K562 (cell line): ENCODE measurements at regions not wholly inside any gene's neighbourhood (a gene's known extent, or its start where the extent isn't known, plus 50 kb on each side); places are given as distances from the start of the nearest gene placed in this dataset.

Experiments used
- ATAC-seq: fragments of 200-7000 bp; cut with Tn5 transposase; 3 replicates; pipeline ENCODE4 v1.9.1; 2020; ENCODE audit warnings: moderate library complexity
- BruUV-seq: library from RNA; stranded (reverse); fragments of 400-500 nt; replicated peaks from 2 replicates; lab custom pipeline; 2021; lab: Mats Ljungman, UMichigan
- CTCF ChIA-PET: fragments of 300-600 bp; formaldehyde crosslinking; extraction: SDS; loops from one replicate; lab custom pipeline; 2021; ENCODE audit warnings: low intra/inter-chr PET ratio; lab: Yijun Ruan, JAX
- POLR2A ChIA-PET: fragments of 300-600, 350-650 bp; sonication (Branson Sonifier 250); formaldehyde crosslinking; extraction: SDS; loops from one replicate; lab custom pipeline; 2021; ENCODE audit warnings: antibody characterized with exemption, inconsistent platforms; lab: Yijun Ruan, JAX
- DNase-seq, 4 experiments: peaks; one replicate each; pipeline versions ENCODE4 v3.0.0 to v3.0.0-alpha.2; 2011 to 2018; ENCODE audit warnings: low spot score in 3 of 4, mixed read lengths in 3 of 4; ENCODE audit errors: extremely low read depth in 1 of 4
- FAIRE-seq: peaks from 2 replicates; lab custom pipeline; 2011; peaks lifted over from hg19 to GRCh38; lab: Jason Lieb, UNC
- H2AFZ ChIP-seq: 2 replicates; pipeline ENCODE4 v1.6.0; 2011; ENCODE audit warnings: low read depth, low read length, control low read depth, inconsistent platforms
- H3K27ac ChIP-seq: fragments of 200-600 bp; 3 replicates; pipeline ENCODE4 v1.8.0; 2011; ENCODE audit warnings: low read depth, mild to moderate bottlenecking, control low read depth, inconsistent platforms, low read length, moderate library complexity, mixed read lengths; ENCODE audit errors: extremely low read depth
- H3K27me3 ChIP-seq, 2 experiments: fragments of 300-600 bp in 1 of 2; 2 replicates in 1 of 2; 3 replicates in 1 of 2; pipeline versions ENCODE4 v1.6.0 to v1.8.0; 2011; ENCODE audit warnings: inconsistent platforms in 2 of 2, low read length in 2 of 2, mild to moderate bottlenecking in 1 of 2, mixed read lengths in 1 of 2, moderate library complexity in 1 of 2; ENCODE audit not compliant: control insufficient read depth in 2 of 2, insufficient read depth in 2 of 2
- H3K36me3 ChIP-seq: fragments of 300-600 bp; 3 replicates; pipeline ENCODE4 v1.8.0; 2011; ENCODE audit warnings: mild to moderate bottlenecking, low read length, inconsistent platforms; ENCODE audit not compliant: control insufficient read depth, insufficient read depth
- H3K4me1 ChIP-seq, 2 experiments: fragments of 200-600 bp in 1 of 2; replicated peaks in 1 of 2; 2 replicates in 1 of 2; 3 replicates in 1 of 2; pipeline versions ENCODE4 v1.5.1 to v1.8.0; 2011; ENCODE audit warnings: inconsistent platforms in 2 of 2, low read length in 2 of 2, mild to moderate bottlenecking in 1 of 2, mixed read lengths in 1 of 2, moderate library complexity in 1 of 2; ENCODE audit not compliant: control insufficient read depth in 2 of 2, insufficient read depth in 2 of 2
- H3K4me2 ChIP-seq: 2 replicates; pipeline ENCODE4 v1.6.1; 2011; ENCODE audit warnings: low read length, control low read depth, inconsistent platforms, mixed read lengths; ENCODE audit not compliant: insufficient read depth
- H3K4me3 ChIP-seq: fragments of 200-600 bp; sonication (generic), shearing (Covaris generic); 2 replicates; pipeline ENCODE4 v1.5.1; 2016; ENCODE audit warnings: control low read depth, inconsistent platforms
- H3K79me2 ChIP-seq: fragments of 200-600 bp; 3 replicates; pipeline ENCODE4 v1.8.0; 2011; ENCODE audit warnings: low read length, inconsistent platforms; ENCODE audit not compliant: control insufficient read depth, insufficient read depth
- H3K9ac ChIP-seq, 2 experiments: 2 replicates each; pipeline versions ENCODE4 v1.6.0 to v1.6.1; 2011; ENCODE audit warnings: low read depth in 2 of 2, low read length in 2 of 2, control low read depth in 1 of 2, inconsistent platforms in 1 of 2, mild to moderate bottlenecking in 1 of 2, mixed read lengths in 1 of 2; ENCODE audit not compliant: insufficient read depth in 1 of 2
- H3K9me1 ChIP-seq: one replicate; pipeline ENCODE4 v1.6.0; 2011; ENCODE audit warnings: inconsistent platforms, mild to moderate bottlenecking, low read length, moderate library complexity; ENCODE audit not compliant: control insufficient read depth, insufficient read depth
- H3K9me3 ChIP-seq: replicated peaks from 2 replicates; pipeline ENCODE4 v1.5.1; 2011; ENCODE audit warnings: low read depth, low read length, inconsistent platforms; ENCODE audit not compliant: control insufficient read depth, insufficient read depth
- H4K20me1 ChIP-seq: replicated peaks from 2 replicates; pipeline ENCODE4 v1.6.1; 2011; ENCODE audit warnings: low read length, inconsistent platforms, mixed read lengths; ENCODE audit not compliant: control insufficient read depth, insufficient read depth
- ARID2 ChIP-seq: fragments of 450-650 bp; IDR thresholded peaks from 2 replicates; pipeline ENCODE4 v1.6.1; 2017; ENCODE audit warnings: antibody characterized with exemption, mild to moderate bottlenecking
- CSDE1 ChIP-seq, 2 experiments: fragments of 450-650 bp; IDR thresholded peaks; 2 replicates each; pipeline ENCODE4 v1.6.1; 2016; ENCODE audit warnings: mild to moderate bottlenecking in 1 of 2
- DMBX1 ChIP-seq: fragments of 250-450 bp; sonication (Bioruptor Pico); IDR thresholded peaks from 2 replicates; pipeline ENCODE4 v1.8.0; 2022; ENCODE audit warnings: inconsistent platforms, mild to moderate bottlenecking, moderate library complexity, borderline replicate concordance
- ESRRB ChIP-seq: fragments of 250-450 bp; sonication (Bioruptor Pico); IDR thresholded peaks from 2 replicates; pipeline ENCODE4 v1.5.0; 2020; ENCODE audit warnings: mild to moderate bottlenecking, moderate library complexity, borderline replicate concordance
- GABPA ChIP-seq: fragments of 200-800 bp; sonication (Bioruptor generic); conservative IDR thresholded peaks from 2 replicates; pipeline ENCODE4 v1.6.1; 2016; ENCODE audit warnings: low read depth, missing genetic modification characterization, missing compliant biosample characterization
- MAX ChIP-seq: sonication (generic); formaldehyde crosslinking; IDR thresholded peaks from 2 replicates; pipeline ENCODE4 v1.9.0; 2022; ENCODE audit warnings: mild to moderate bottlenecking, missing genetic modification reagents
- MNT ChIP-seq, 2 experiments: fragments of 450-650 bp; conservative IDR thresholded peaks; 2 replicates each; pipeline ENCODE4 v1.6.1; 2017; ENCODE audit warnings: mild to moderate bottlenecking in 2 of 2, moderate library complexity in 2 of 2
- MYNN ChIP-seq, 2 experiments: sonication (generic); formaldehyde crosslinking in 1 of 2; IDR thresholded peaks; 2 replicates each; pipeline versions ENCODE4 v1.5.0 to v1.6.1; 2016 to 2020; ENCODE audit warnings: antibody characterized with exemption in 1 of 2, missing genetic modification reagents in 1 of 2
- RFX1 ChIP-seq: fragments of 450-650 bp; IDR thresholded peaks from 2 replicates; pipeline ENCODE4 v1.6.1; 2016; ENCODE audit warnings: mild to moderate bottlenecking, moderate library complexity
- SAFB2 ChIP-seq: fragments of 200-400 bp; formaldehyde crosslinking; IDR thresholded peaks from 2 replicates; pipeline ENCODE4 v1.6.1; 2018; ENCODE audit warnings: borderline replicate concordance, low read length, low read depth, moderate library complexity; ENCODE audit not compliant: severe bottlenecking
- THRA ChIP-seq: fragments of 450-650 bp; IDR thresholded peaks from 2 replicates; pipeline ENCODE4 v1.6.1; 2017; ENCODE audit warnings: mild to moderate bottlenecking, moderate library complexity
- ZNF224 ChIP-seq: sonication (generic); formaldehyde crosslinking; IDR thresholded peaks from 2 replicates; pipeline ENCODE4 v1.8.0; 2022; ENCODE audit warnings: mild to moderate bottlenecking, missing genetic modification reagents
- ZNF592 ChIP-seq: fragments of 450-650 bp; IDR thresholded peaks from 2 replicates; pipeline ENCODE4 v1.6.1; 2017; ENCODE audit warnings: antibody characterized with exemption, mild to moderate bottlenecking
- ZNF75A ChIP-seq: fragments of 450-650 bp; formaldehyde crosslinking; IDR thresholded peaks from 2 replicates; pipeline ENCODE4 v1.4.0; 2020; ENCODE audit warnings: mild to moderate bottlenecking
- ZNF77 ChIP-seq: fragments of 250-450 bp; sonication (Bioruptor Pico); IDR thresholded peaks from 2 replicates; pipeline ENCODE4 v1.5.0; 2020
- WGBS: fragments of 100-300 bp; shearing (Covaris generic); methylation state at CpG from one replicate; pipeline ENCODE4 v1.1.6; 2016; ENCODE audit warnings: low coverage, mixed read lengths; ENCODE audit not compliant: insufficient coverage; ENCODE audit errors: missing lambda C conversion rate; 5-methylcytosine and 5-hydroxymethylcytosine counted together
- in situ Hi-C: fragments of 300-500 bp; cut with MboI; formaldehyde crosslinking; loops from 4 replicates; pipeline ENCODE4 v1.15.0; 2018; ENCODE audit warnings: inconsistent platforms, mixed read lengths
- intact Hi-C: fragments of 100-400 bp; cut with micrococcal nuclease; formaldehyde crosslinking; loops from 2 replicates; pipeline ENCODE4 v1.14.2; 2022

GRCh38 chr10:64275774-64276173 is 754.6 kb downstream of the REEP3 start:
- Histone ChIP-seq H3K4me3 (no peak overlapping the region), H3K27ac (no peak overlapping the region), H3K4me2 (no peak overlapping the region), H3K9me1 (no peaks in the 10 kb centered on the region), H3K9me3 (no peaks in the 10 kb centered on the region; the same call in 1 of the 2 replicates), H4K20me1 (no peaks in the 10 kb centered on the region), H3K9ac (no peak overlapping the region), H3K79me2 (no peaks in the 10 kb centered on the region), H2AFZ (no peak overlapping the region), H3K4me1 (no peaks in the 10 kb centered on the region), H3K36me3 (no peaks in the 10 kb centered on the region), H3K27me3 (no peaks in the 10 kb centered on the region)
- intact Hi-C loops (no loop called here), in situ Hi-C loops (no loop called here)
- no TSS peak for BruUV-seq
- TF ChIP-seq MYNN (IDR thresholded peaks at IDR 0.05) = no peak
- TF ChIP-seq MYNN (CRISPR knock-in tag; IDR thresholded peaks at IDR 0.05) = no peak
- TF ChIP-seq ARID2 = no peak
- TF ChIP-seq MNT (conservative IDR thresholded peaks at IDR 0.05) = no peak
- TF ChIP-seq ZNF75A (CRISPR knock-in tag) = no peak
- no peak for TF ChIP-seq GABPA
- no peak for TF ChIP-seq DMBX1
- no peak for TF ChIP-seq MAX (CRISPR knock-in tag)
- TF ChIP-seq ZNF224 (CRISPR knock-in tag) = no peak
- no peak for TF ChIP-seq RFX1
- TF ChIP-seq ESRRB (CRISPR knock-in tag) = no peak
- no peak for TF ChIP-seq THRA
- TF ChIP-seq CSDE1 (IDR thresholded peaks at IDR 0.05) = no peak
- TF ChIP-seq ZNF592 = no peak
- no peak for TF ChIP-seq SAFB2
- no peak for TF ChIP-seq ZNF77 (CRISPR knock-in tag)
- ATAC-seq (no peak), DNase-seq (no peak), FAIRE-seq (no peak)
- ChIA-PET POLR2A (no interaction called here), CTCF (no interaction called here)
- 2% methylated on average over 2 of the region's 2 CpGs for whole genome bisulfite sequencing
